ENCODE measurements at regions not wholly inside any gene's neighbourhood (a gene's known extent, or its start where the extent isn't known, plus 50 kb on each side); places are given as distances from the start of the nearest gene placed in this dataset.

- no peak for TF ChIP-seq BCLAF1 (IDR thresholded peaks at IDR 0.05)
- no peak for TF ChIP-seq KLF5 (IDR thresholded peaks at IDR 0.05; ENCODE audit: partially characterized antibody)
- TF ChIP-seq ZNF274 (IDR thresholded peaks at IDR 0.05; ENCODE audit: insufficient read depth, insufficient read length): no peak
Observed at GRCh38 chr20:22826306-22827230, 208.5 kb upstream of the SSTR4 start (continued).

- Histone ChIP-seq H3K79me2 (ENCODE audit: control insufficient read depth, insufficient read depth, low read length) (no peaks in the 10 kb centered on the region), H3K9ac (ENCODE audit: control insufficient read depth, insufficient read depth, low read length) (no peak overlapping the region), H3K27me3 (replicated peaks in 1 of 2; ENCODE audit: control insufficient read depth in 2 of 2, insufficient read depth in 2 of 2, low read length in 1 of 2) (no peaks in the 10 kb centered on the region), H3K27ac (ENCODE audit: control insufficient read depth, insufficient read depth) (no peak overlapping the region), H3K4me2 (ENCODE audit: control insufficient read depth, insufficient read depth) (no peak overlapping the region), H2AFZ (ENCODE audit: control insufficient read depth, low read depth, low read length) (no peak overlapping the region), H4K20me1 (ENCODE audit: control insufficient read depth, insufficient read depth) (no peaks in the 10 kb centered on the region), H3K36me3 (ENCODE audit: control insufficient read depth in 2 of 2, insufficient read depth in 2 of 2, low read length in 1 of 2) (no peaks in the 10 kb centered on the region), H3K4me3 (no peak overlapping the region), H3K9me3 (replicated peaks; ENCODE audit: control insufficient read depth, insufficient read depth, low read length) (no peaks in the 10 kb centered on the region), H3K4me1 (ENCODE audit: control insufficient read depth, insufficient read depth, low read length) (no peaks in the 10 kb centered on the region)
- ChIA-PET POLR2A (no interaction called here), RAD21 (ENCODE audit: unreplicated experiment) (no interaction called here), SMC1A (ENCODE audit: uncharacterized antibody, unreplicated experiment) (no interaction called here), CTCF (no interaction called here)
- ATAC-seq (no peak), FAIRE-seq (no peak), DNase-seq (ENCODE audit: low read depth, low spot score) (no peak)
- intact Hi-C loops (cut with micrococcal nuclease; ENCODE audit: unreplicated experiment) (no loop called here), in situ Hi-C loops (cut with MboI) (no loop called here)
- no TSS peak for BruUV-seq (replicated peaks)
- TF ChIP-seq RAD51 (IDR thresholded peaks at IDR 0.05): no peak
- 10% methylated on average over 3 of the region's 3 CpGs for WGBS (ENCODE audit: insufficient coverage, insufficient replicate concordance, low lambda C conversion rate, missing lambda C conversion rate)
Observed at GRCh38 chr20:22827916-22828315, 207.2 kb upstream of the SSTR4 start.

All from GM12878 (cell line).